GM21737 (cell line): ENCODE measurements at regions not wholly inside any gene's neighbourhood (a gene's known extent, or its start where the extent isn't known, plus 50 kb on each side); places are given as distances from the start of the nearest gene placed in this dataset.

Source experiments
- ATAC-seq: cut with Tn5 transposase; IDR thresholded peaks from one replicate; pipeline ENCODE4 v1.9.1; 2021; ENCODE audit warnings: mild to moderate bottlenecking, moderate library complexity; ENCODE audit not compliant: unreplicated experiment

DNA sequence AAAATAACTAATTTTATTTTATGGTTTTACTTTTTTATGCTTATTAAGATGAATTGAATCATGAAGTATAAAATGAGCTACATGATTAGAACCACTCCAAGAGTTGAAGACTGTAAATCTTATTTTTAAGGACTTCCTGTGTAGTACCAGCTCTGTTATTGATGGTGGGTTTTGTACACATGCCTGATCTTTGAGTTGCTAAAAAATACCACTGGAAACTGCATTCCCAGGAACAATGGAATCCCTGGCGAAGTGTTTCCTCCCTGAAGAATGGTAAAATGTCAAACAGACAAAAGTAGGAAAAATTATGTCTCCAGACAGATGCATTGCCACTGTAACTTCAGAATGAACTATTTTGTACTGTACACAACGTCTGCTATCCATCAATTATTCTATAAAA lies 935.4 kb upstream of the TENM3 start:
- no peak for ATAC-seq

DNA sequence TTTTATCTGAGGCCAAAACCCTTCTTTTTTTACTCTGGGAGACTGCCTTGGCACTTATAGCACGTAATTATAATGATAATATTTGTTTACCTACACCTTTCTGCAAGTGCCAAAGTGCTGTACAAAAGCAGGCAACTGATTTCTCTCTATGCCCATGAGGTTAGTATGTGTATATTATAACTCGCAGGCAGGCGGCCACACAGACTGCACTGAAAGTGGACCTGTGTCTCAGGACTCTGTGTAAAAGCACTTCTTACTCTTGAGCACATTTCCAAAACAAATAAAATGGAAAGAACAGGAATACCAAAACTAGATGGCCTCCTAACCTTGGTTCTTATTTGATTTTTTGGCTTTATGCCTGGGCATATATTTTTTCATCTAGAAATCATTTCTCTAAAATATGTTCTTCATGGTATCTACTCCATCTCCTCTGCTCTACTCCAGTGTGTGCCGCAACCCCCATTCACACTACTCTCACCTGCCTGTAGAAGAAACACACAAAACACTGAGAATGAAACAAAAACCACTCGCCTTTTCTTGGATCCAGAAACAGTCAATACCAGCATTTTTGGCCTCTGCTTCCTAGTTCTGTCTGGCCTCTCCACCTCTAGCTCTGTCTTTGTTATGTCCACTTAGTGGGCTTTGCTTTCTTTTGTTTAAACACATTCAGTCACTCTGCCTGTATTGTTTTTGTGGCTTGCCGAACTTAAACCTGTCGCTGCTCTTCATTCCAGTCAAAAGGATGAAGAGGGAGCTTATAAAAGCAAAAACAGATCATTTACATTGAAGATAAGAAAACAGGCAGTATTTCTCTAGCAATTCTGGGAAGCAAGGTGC lies 934.5 kb upstream of the TENM3 start:
- ATAC-seq = no peak

DNA sequence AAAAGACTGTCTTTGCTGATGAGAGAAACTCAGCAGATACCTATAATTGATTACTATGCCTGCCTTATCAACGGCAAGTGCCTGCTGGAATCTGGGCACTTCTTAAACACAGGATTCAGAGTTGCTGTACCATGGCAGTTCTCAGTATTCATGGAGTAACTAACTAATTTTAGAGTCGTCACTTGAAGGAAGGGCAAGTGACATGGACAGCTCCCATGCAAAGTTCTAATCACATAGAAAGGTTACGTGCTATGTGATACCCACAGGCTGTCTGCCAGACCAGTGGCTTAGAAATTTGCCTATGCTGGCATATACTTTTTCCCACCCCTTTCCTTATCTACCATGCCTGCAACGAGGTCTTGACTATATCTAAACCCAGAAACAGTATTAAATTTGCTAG lies 931.1 kb upstream of the TENM3 start:
- ATAC-seq = no peak

DNA sequence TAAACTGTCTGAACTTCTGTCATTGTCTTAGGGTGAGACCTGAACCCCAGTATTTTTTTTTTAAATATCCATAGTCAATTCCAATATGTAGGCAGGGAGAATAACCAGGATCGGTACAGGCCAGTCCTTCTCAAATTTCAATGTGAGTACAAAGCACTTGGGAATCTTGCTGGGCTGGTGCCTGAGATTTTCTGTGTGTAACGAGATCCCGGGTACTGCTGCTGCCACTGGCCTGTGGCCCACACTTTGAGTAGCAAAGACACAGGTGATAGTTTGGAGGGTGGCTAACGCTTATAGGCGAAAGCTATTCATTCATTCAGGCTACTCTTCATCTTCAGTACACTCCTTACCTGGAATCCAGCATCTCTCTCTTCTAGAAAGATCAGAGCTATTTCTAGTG lies 923.6 kb upstream of the TENM3 start:
- ATAC-seq = no peak

DNA sequence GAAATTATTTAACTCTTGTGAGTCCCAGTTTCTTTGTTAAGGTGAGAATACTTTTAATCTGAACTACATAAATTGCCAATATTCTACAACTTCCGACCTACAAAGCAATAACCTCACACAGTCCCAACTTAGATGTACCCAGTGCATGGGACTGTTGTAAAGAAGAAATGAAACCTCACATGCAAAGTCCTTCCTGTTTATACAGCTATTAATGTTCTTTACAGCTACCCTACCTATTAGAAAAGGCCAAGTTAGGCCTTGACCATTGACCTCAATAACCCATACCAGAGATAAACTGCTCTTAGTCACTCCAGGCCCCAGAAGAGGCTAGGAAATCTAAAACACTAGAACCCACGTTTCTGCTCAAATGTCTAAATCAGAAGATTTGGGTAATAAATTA lies 920.1 kb upstream of the TENM3 start:
- ATAC-seq = peak; percentile 73

DNA sequence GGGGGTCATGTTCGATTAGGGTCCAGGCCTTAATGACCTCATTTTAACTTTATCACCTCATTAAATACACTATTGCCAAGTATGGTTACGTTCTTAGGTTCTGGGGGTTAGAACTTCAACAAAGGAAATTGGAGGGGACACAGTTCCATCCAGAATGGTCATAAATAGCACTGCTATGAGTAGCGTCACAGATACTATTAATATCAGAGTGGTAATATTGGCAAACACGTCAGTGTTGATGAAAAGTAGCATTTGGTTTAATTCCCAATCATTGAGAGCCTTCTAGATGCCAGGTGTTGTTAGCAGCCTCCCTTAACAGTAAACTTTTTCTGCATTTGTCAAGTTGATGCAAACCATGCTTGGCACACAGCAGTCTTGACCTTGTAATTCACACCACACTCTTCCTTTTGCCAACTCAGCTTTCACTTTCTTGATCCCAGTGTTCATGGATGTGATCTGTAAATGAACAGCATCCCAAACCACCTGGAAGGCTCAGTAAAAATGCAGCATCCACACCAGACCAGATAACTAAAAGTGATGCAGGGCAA lies 912.5 kb upstream of the TENM3 start:
- no peak for ATAC-seq

DNA sequence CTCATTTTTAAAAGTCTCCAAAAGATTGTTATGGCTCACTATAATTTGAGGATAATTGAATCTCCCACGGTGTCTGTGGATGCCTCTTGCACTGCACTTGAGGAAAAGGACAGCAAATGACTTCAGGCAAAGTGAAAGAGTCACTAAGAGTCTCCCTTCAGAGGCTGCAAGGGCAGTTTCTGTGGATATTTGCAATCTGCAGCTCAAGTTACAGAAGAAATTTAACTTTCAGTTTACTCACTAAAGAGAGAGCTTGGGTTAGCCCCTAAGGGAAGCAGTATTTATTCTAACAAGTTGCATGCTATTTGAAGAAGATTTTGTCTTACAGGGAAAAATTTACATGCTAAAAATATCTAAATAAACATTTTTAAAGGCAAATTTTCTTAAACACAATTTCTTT lies 912.0 kb upstream of the TENM3 start:
- no peak for ATAC-seq

DNA sequence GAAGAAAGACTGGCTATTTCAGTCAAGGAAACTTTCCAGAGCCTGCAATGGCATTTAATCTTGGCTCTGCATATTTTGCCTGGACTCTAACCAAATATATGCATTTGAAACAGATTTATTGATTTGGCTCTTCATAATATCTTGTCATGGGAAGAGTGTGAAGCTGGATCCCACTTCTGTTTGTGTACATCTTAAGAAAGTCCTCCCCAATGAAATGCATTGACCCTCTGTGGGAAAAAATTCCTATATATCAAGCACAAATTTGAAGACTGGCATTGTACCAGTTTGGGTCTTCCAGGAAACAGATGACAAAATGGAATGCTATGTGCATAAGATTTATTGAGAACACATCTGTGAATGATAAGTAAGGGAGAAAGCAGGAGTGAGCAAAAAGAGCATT lies 897.3 kb upstream of the TENM3 start:
- ATAC-seq = no peak

DNA sequence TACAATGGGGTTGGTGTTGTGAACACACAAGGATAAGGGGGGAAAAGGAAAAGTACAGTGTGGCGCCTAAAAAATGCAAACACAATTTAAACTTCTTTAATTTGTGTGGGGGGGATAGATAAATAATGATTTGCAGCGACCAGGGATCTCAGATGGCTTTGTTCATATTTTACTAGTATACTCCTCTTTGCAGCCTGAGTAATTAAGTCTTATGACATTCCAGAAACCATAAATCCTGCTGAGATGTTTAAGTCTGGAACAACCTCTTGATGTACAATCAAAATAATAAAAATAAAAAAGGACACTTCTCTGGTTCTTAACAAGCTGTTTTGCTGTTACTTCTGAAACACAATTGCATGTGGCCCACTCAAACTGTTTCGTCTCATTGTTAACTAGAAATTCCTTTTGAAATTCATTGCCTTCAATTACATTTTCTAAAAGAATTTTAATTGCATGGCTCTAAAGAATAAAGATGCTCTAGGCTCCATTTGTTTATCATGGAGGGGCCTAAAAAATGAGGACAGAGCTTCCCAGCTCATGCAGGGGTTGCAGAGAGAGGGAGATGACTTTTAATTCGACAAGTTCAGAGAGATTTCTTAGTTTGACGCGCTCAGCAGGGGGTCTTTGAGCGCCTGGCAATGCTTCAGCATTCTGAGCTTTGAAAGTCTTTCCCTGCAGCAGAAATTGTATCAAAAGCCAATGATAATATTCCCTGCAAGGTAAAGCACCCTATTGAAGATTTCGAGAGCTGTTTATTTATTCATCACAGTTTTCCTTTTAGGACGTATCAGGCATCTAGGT lies 892.4 kb upstream of the TENM3 start:
- ATAC-seq = no peak

DNA sequence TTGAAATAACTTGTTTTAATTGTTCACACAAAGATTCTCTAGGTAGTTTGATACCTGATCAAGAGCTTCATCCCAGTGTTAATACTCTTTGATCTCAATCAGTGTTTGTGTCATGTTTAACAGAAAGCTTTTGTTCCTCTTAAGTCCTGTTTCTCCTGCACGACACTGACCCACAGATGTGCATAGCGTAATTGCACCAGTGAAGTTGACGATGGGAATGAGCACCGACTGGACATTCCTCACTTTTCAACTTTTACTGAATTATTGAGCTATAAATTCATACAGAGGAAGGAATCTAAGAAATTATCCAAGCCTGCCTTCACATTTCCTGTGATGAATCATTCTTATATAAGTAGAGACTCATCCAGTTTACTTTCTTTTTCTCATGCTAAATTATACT lies 878.7 kb upstream of the TENM3 start:
- no peak for ATAC-seq

DNA sequence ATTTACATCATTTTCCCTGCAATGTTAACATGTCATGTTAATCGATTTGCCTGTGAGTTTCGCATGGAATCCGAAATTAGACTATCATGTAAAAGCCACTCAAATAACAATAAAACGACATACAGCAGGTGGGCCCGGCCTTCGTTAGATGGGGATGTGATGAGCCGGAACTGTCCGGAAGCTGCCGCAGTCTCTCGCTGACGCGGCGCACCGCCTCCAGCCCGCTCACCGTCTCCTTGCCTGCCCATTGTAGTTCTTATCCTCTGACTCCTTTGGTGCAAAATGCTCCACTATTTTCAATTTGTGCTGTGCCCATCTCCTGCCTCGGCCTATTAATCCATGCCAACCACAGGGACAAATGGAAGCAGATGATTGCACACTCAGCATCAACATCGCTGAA lies 877.5 kb upstream of the TENM3 start:
- ATAC-seq = no peak

DNA sequence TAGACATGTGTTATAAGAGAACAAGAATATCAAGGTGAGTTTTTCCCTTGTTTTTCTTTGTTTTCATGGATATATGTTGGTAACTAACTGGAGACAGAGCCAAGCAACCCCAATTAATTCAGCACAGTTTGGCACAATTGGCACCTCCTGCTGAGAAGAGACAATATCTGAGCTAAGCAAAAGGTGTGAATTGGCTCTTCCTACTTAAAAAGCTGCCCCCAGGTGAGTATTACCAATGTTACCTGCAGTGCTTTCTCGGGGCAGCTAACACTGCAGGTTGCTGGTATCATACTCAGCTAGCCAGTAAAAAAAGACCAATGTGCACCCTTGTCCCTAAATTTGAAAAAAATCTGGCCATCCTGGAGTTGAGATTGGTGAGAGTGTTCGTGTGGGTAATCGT lies 871.2 kb upstream of the TENM3 start:
- ATAC-seq = no peak

DNA sequence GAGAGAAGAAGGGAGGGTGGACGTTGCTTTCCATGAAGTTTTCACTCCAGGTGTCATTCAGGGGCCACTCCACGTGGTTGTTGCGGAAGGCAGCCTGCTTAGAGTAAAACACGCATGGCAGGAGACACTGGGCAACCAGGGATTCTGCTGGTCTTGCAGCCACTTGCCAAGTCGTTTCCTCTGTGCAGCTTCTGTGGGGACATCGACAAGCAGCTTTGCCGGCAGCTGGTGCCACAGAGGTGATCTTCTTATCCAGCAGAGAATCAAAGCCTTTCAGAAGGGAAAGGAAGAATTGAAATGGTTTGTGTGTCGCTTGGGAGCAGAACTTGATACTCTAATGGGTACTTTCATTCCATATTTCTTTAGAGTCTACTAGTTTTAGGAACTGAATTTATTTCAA lies 867.1 kb upstream of the TENM3 start:
- no peak for ATAC-seq

DNA sequence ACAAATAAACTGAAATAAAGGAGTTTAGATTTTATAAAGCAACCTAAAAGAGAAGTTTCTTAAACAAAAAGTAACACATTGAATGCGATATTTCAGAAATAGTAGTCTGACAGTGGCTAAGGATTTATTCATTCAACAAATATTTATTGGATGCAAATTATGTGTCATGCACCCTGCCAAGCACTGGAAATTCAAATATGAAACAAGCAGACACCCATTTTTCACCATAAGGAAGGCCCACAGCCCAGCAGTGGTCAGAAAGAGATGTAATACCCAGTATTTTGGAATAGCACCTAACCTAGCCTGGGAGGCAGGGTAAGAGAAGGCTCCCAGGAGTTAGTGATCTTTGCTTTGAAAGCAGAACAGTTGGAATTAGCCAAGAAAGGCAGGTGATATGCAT lies 855.1 kb upstream of the TENM3 start:
- no peak for ATAC-seq

DNA sequence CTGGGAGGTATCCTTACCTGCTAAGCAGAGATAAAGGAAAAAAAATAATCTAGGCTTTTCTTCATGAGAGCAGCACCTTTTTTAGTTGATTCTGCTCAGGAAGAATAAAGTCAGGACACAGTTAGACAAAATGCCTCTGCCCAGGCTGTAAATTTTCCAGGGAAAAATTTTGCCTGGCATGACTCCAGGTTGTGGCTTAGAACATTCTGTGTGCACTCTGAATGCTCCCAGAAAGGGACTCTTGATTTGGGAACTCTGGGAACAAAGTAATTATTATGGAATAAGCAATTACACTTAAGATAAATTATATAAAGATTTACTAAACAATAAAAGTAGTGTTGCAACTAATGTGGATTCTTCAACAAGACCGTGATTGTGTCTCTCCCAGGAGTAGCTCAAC lies 826.2 kb upstream of the TENM3 start:
- no peak for ATAC-seq

DNA sequence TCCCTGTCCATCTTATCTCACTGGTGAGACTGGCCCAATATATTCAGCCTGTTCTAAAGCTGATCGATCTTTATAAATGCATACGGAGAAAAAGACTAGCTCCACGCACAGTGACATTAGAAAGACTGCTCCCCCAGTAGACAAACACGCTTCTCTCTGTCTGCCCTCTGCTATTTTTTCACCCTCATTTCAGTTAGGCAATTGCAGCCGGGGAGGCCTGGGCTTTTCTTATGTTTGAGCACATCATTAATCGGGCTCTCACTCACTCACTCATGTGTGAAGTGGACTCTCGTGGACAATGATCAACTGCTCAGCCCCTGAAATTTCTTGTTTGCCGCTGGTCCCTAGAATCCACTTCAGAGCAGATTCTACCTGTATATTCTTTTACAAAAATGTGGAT lies 824.7 kb upstream of the TENM3 start:
- ATAC-seq = no peak

DNA sequence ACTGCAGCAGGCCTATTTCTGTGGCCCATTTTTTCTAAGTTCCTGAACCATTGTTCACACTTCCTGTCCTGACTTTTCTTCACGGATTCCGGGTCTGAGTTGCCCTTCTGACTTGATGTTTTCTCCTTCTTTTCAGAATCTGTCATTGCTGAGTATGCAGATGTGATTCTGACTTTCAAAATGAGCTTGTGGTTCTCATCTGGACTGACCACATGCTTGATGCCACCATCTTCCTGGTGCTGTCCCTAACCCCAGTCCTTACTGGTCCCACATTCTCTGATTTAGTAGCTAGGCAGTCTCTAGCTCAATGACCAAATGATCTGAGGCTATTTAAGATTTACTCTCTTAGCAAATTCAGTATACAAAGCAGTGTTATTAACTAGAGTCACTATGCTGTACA lies 822.3 kb upstream of the TENM3 start:
- ATAC-seq = no peak

DNA sequence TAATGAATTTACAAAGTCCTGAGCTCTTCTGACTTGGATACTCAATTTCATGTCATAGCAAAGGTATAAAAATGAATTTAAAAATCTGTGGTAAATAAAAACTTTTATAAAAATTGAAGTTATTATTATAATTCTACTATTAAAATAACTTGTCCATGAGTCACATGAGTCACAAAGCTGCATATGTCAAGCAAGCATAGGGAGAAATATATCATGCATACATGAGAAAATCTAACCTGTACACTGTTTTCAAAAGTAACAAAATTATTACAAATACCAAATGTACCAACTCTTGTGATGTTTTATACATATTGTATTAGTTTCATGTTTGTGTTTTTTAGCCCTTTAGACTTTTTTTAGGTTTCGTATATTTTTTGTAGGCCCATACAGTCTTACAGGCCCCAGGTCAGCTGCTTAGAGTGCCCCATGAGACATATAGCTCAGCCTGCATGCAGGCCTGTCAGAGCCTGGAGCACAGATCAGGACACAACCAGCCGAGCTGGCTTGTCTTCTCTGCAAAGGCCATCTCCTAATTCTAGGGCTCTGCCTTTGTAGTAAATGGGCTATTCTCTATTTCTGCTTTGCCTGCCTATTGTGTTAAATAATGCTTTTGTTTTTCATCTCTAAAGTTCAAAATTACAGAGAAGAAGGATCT lies 818.7 kb upstream of the TENM3 start:
- ATAC-seq = no peak

DNA sequence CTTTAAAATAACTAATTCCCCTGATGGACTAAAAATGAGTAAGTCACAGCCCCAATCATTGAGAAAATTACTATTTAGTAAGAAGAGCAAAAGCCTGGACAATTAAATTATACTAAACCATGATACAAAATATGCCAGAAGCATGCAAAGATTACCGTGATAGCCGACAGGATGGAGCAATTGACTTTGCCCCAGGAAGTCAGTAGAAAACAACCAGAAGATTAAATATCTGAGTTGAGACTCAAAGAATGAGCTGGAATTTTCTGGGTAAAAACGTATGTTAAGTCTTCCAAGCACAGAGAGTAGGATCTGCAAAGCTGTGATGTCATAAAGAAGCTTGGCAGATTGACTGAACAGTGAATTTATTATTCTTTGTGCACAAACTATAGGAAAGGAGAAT lies 816.1 kb upstream of the TENM3 start:
- ATAC-seq = no peak

DNA sequence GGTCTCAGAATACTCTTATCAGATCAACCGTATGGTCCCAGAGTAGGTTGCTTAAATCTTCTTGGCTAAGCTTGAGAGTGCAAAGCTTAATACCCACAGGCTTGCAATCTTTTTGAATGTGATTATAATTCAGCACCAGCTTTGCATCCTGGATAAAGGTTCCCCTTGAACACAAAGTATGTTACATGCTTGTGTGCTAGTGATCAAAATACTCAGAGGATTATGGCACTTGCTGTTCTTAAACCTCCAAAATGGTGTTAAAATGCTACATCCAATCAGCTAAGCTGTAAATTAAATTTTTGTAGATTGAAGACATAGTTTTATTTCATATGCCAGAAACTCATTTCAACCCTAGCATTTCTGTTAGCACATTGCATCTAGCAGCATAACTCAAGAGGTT lies 812.2 kb upstream of the TENM3 start:
- no peak for ATAC-seq

DNA sequence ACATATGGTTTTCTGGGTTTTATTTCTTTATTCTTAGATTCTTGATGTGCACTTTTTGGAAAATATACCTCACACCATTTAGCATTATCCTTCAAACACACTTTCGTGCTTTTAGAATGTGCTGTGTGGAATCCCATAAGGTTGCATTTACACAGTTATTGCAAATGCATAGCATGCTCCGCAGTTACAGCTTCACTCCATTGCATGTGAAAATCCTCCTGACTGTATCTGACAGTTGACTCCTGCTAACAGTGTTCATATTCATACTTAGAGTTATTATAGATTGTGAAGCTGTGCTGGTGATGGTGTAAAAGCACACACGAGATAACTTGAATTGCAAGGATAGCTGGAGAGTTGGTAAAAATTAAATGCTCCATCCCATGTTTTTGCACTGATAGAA lies 811.5 kb upstream of the TENM3 start:
- ATAC-seq = no peak

DNA sequence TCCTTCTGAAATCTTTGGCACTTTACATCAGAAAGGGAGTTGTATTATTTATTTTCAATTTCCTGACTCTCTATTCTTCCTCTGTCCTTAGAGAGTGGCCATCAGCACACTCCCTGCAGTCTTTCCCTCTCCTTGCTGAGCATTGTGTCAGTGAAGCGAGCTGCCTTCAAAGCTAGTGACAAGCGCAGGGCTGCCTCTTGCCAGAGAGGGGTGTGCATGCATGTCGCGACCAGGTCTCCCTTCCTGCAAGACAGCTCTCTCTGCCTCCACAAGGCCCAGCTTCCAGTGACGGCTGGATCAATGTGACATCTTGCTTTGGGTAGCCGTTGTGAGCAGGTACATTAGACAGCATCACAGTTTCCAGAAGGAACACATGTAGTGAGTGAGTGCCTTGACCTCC lies 810.9 kb upstream of the TENM3 start:
- no peak for ATAC-seq
